ENCODE measurements at regions not wholly inside any gene's neighbourhood (a gene's known extent, or its start where the extent isn't known, plus 50 kb on each side); places are given as distances from the start of the nearest gene placed in this dataset.

DNA sequence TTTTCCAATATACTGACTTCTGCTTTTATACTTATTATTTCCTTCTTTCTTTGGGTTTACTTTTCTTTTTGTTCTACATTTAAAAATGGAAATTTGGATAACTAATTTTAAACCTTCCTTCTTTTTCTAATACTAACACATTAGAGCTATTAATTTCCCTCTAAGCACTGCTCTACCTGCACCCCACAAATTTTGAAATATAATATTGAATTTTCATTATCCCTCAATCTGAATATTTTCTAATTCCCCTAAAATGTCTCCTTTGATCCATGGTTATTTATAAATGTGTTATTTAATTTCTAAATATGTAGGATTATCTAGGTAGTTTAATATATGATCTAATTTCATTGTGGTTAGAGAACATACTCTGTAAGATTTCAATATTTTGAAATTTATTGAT lies 63.4 kb upstream of the LGALSL start:
- H3K4me1 Mint-ChIP-seq, result no peaks in the 10 kb centered on the region
- no peak overlapping the region for H3K27ac Mint-ChIP-seq
- DNase-seq (ENCODE audit: low spot score in 2 of 2, unreplicated experiment in 2 of 2), result no peak
- H3K9me3 Mint-ChIP-seq, result peaks cover 18% of the 10 kb centered on the region
- H3K27me3 Mint-ChIP-seq (ENCODE audit: low read depth), result no peaks in the 10 kb centered on the region
- TF ChIP-seq, protein P1, sequence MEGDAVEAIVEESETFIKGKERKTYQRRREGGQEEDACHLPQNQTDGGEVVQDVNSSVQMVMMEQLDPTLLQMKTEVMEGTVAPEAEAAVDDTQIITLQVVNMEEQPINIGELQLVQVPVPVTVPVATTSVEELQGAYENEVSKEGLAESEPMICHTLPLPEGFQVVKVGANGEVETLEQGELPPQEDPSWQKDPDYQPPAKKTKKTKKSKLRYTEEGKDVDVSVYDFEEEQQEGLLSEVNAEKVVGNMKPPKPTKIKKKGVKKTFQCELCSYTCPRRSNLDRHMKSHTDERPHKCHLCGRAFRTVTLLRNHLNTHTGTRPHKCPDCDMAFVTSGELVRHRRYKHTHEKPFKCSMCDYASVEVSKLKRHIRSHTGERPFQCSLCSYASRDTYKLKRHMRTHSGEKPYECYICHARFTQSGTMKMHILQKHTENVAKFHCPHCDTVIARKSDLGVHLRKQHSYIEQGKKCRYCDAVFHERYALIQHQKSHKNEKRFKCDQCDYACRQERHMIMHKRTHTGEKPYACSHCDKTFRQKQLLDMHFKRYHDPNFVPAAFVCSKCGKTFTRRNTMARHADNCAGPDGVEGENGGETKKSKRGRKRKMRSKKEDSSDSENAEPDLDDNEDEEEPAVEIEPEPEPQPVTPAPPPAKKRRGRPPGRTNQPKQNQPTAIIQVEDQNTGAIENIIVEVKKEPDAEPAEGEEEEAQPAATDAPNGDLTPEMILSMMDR (IDR thresholded peaks at IDR 0.05; ENCODE audit: unreplicated experiment), result no peak
- no peak overlapping the region for H3K4me3 Mint-ChIP-seq
- H3K36me3 Mint-ChIP-seq, result peaks cover 2% of the 10 kb centered on the region

DNA sequence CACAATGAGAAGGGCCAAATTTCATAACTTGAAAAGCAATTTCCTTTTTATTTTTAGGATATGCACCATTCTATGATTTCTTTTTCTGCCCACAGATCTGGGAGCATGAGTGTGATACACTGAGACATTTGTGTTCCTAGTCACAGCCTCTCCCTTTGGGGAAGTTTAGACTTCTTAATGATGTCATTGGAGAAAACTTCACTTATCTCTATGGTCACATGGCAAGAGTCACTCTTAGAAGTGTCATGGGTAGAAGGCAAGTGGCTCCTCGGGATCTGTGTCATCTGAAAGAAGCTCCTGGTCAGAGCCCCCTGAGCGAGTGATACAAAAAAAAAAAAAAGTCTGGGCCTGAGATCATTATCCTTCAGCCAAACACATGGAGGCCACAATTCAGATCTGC lies 62.5 kb upstream of the LGALSL start:
- no peak for DNase-seq (ENCODE audit: low spot score in 2 of 2, unreplicated experiment in 2 of 2)
- Mint-ChIP-seq H3K27me3 (ENCODE audit: low read depth) (no peaks in the 10 kb centered on the region), H3K27ac (no peak overlapping the region), H3K36me3 (peaks cover 2% of the 10 kb centered on the region), H3K4me1 (no peaks in the 10 kb centered on the region), H3K4me3 (no peak overlapping the region), H3K9me3 (peaks cover 18% of the 10 kb centered on the region)
- TF ChIP-seq, protein P1 (IDR thresholded peaks at IDR 0.05; ENCODE audit: unreplicated experiment), result no peak

DNA sequence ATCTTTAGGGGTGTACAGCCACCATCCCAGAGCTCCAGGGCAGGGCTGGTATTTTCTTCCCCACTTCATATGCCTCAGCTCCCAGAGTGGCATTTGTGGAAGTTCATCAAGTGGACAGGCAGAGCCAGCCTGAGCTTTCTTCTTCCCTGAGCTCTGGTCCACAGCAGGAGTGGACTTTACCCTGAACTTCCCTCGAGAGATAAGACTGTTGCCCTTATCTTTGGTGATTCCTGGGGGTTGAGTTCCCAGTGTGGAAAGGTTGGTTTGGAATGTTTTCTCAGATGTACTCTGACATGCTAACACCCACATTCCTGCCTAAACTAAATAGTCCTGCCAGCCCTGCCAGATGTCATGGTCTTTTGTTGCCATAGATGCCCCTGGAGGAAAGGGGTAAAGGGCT lies 62.0 kb upstream of the LGALSL start:
- Mint-ChIP-seq H3K27me3 (ENCODE audit: low read depth) (no peaks in the 10 kb centered on the region), H3K4me3 (no peak overlapping the region), H3K27ac (no peak overlapping the region), H3K4me1 (no peaks in the 10 kb centered on the region), H3K36me3 (peaks cover 2% of the 10 kb centered on the region), H3K9me3 (peaks cover 18% of the 10 kb centered on the region)
- TF ChIP-seq, protein P1 (IDR thresholded peaks at IDR 0.05; ENCODE audit: unreplicated experiment), result no peak
- no peak for DNase-seq (ENCODE audit: low spot score in 2 of 2, unreplicated experiment in 2 of 2)

DNA sequence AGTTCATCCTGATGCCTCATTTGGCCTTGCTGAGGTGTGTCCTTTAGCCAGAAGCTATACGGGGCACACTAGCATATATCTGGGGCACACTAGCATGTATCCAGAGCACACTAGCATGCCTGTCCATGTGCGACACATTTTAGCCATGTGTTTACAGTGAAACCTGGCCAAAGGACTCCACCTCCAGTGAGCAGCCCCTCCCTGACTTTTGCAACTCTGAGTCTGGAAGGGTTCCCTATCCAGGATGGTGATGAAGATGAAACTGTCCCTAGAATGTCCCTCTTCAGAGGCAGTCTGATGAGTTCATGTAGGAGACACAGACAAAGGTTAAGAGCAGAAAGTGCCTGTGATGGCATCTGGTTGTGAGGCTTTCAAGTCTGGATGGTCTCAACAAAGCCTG lies 61.4 kb upstream of the LGALSL start:
- TF ChIP-seq, protein P1 (IDR thresholded peaks at IDR 0.05; ENCODE audit: unreplicated experiment), result no peak
- Mint-ChIP-seq H3K36me3 (peaks cover 2% of the 10 kb centered on the region), H3K9me3 (peaks cover 18% of the 10 kb centered on the region), H3K27me3 (ENCODE audit: low read depth) (no peaks in the 10 kb centered on the region), H3K4me3 (no peak overlapping the region), H3K4me1 (no peaks in the 10 kb centered on the region), H3K27ac (no peak overlapping the region)
- DNase-seq (ENCODE audit: low spot score in 2 of 2, unreplicated experiment in 2 of 2), result no peak

DNA sequence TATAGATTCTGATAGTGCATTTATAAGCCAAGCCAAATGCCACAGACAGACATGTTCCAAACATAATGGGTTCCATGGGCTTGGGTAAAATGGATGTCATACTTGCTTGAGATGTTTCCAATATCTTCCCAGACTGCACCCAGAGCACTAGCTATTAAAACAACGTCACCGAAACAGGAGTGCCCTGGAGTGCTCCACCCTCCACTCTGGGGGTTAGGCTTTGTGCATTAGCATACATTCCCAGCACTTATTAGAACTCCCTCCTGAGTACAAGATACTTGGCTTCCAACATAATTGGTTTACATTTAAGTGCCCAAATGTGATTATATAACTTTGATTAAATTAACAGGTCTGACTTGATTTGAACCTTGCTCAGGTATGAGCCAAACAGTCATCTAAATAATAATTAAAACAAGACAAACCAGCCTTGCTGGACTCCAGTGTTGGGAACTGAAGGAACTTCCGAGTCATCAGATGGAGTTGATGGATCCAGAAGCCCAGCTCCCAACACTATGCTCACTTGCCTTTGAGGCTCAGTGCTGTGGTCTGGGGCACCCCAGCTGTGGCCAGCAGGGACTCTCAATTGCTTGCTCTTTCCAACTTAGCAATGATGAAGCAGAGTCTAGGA lies 60.5 kb upstream of the LGALSL start:
- TF ChIP-seq, protein P1 (IDR thresholded peaks at IDR 0.05; ENCODE audit: unreplicated experiment), result no peak
- peaks cover 18% of the 10 kb centered on the region for H3K9me3 Mint-ChIP-seq
- no peaks in the 10 kb centered on the region for H3K27me3 Mint-ChIP-seq (ENCODE audit: low read depth)
- H3K4me3 Mint-ChIP-seq, result no peak overlapping the region
- peaks cover 2% of the 10 kb centered on the region for H3K36me3 Mint-ChIP-seq
- H3K27ac Mint-ChIP-seq, result no peak overlapping the region
- H3K4me1 Mint-ChIP-seq, result no peaks in the 10 kb centered on the region
- no peak for DNase-seq (ENCODE audit: low spot score in 2 of 2, unreplicated experiment in 2 of 2)

DNA sequence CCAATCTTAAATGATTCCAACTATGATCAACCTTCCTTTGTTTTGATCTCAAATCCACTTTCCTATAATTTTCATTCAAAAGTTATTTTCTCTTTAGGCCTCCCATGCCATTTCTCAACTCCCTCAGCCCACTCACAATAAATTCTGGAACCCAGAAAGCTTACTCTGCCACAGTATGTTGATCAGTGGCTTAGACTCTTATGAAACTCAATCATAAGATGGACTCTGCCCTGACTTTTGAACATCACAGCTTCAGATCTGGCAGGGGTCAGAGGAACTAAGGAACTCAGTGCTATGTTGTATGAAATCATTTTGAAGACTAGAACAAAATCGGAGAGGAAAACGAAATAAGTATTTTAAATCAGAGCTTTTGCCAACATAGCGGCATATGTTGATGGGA lies 59.8 kb upstream of the LGALSL start:
- TF ChIP-seq, protein P1 (IDR thresholded peaks at IDR 0.05; ENCODE audit: unreplicated experiment), result no peak
- H3K4me1 Mint-ChIP-seq, result no peaks in the 10 kb centered on the region
- peaks cover 18% of the 10 kb centered on the region for H3K9me3 Mint-ChIP-seq
- no peaks in the 10 kb centered on the region for H3K27me3 Mint-ChIP-seq (ENCODE audit: low read depth)
- H3K27ac Mint-ChIP-seq, result no peak overlapping the region
- DNase-seq (ENCODE audit: low spot score in 2 of 2, unreplicated experiment in 2 of 2), result no peak
- H3K4me3 Mint-ChIP-seq, result no peak overlapping the region
- H3K36me3 Mint-ChIP-seq, result peaks cover 2% of the 10 kb centered on the region
